Hepatocyte (in vitro differentiated cells): ENCODE measurements at regions not wholly inside any gene's neighbourhood (a gene's known extent, or its start where the extent isn't known, plus 50 kb on each side); places are given as distances from the start of the nearest gene placed in this dataset.

ENCODE experiments used
- CTCF ChIP-seq: fragments of 200-600 bp; sonication (generic); IDR thresholded peaks from 2 replicates; pipeline ENCODE4 v1.5.1; 2016; ENCODE audit warnings: antibody characterized with exemption, mild to moderate bottlenecking; ENCODE audit not compliant: poor library complexity
- EZH2 ChIP-seq: fragments of 200-600 bp; sonication (generic); IDR thresholded peaks from 2 replicates; pipeline ENCODE4 v1.6.1; 2016; ENCODE audit warnings: antibody characterized with exemption, mild to moderate bottlenecking, borderline replicate concordance
- EZH2phosphoT487 ChIP-seq: fragments of 200-600 bp; sonication (generic); IDR thresholded peaks from one replicate; pipeline ENCODE4 v1.6.1; 2018; ENCODE audit warnings: antibody characterized with exemption, mild to moderate bottlenecking, low read depth, moderate library complexity; ENCODE audit not compliant: unreplicated experiment, severe bottlenecking

- TF ChIP-seq EZH2 (no peak), CTCF (no peak), EZH2phosphoT487 (no peak)
Measured at GRCh38 chr1:4396551-4396950, 257.9 kb upstream of the AJAP1 start.
